GM06990 (cell line): ENCODE measurements at regions not wholly inside any gene's neighbourhood (a gene's known extent, or its start where the extent isn't known, plus 50 kb on each side); places are given as distances from the start of the nearest gene placed in this dataset.

ENCODE experiments used
- DNase-seq: peaks from one replicate; pipeline ENCODE4 v3.0.0-alpha.2; 2011; ENCODE audit not compliant: insufficient read length; ENCODE audit errors: extremely low read depth
- H3K27me3 ChIP-seq: replicated peaks from 2 replicates; pipeline ENCODE4 v1.6.0; 2011; ENCODE audit warnings: low read length; ENCODE audit not compliant: control insufficient read depth, insufficient read depth
- H3K36me3 ChIP-seq: 2 replicates; pipeline ENCODE4 v1.5.1; 2011; ENCODE audit warnings: low read length; ENCODE audit not compliant: control insufficient read depth, insufficient read depth
- H3K4me3 ChIP-seq: replicated peaks from 2 replicates; pipeline ENCODE4 v1.5.1; 2011; ENCODE audit warnings: low read depth, mild to moderate bottlenecking, control low read depth, low read length
- TF ChIP-seq, protein P1 (sequence below): IDR thresholded peaks from 2 replicates; pipeline ENCODE4 v1.5.1; 2011; ENCODE audit warnings: low read length, control low read depth, mild to moderate bottlenecking, inconsistent platforms; ENCODE audit not compliant: insufficient read depth, poor library complexity, severe bottlenecking

DNA sequence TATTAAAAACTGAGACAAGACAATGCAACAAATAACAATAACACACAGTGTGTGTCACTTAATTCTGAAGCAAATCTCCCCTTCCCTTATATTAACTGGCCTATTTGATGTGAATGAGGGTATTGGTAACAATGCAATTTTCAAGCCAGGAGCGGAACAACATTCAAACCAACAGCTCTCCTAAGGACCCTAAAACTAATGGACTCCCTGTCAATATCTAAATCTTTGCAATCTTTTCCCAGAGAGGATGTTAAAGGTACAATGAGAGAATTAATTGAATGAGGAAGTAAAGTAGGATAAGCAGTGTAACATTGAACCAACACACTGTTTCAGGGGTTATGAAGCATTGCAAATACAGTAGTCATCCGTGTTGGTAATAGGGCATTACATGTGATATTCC is 311.7 kb downstream of the HTR1A start:
- no peak for DNase-seq
- no peak overlapping the region for H3K4me3 ChIP-seq
- TF ChIP-seq, protein P1, sequence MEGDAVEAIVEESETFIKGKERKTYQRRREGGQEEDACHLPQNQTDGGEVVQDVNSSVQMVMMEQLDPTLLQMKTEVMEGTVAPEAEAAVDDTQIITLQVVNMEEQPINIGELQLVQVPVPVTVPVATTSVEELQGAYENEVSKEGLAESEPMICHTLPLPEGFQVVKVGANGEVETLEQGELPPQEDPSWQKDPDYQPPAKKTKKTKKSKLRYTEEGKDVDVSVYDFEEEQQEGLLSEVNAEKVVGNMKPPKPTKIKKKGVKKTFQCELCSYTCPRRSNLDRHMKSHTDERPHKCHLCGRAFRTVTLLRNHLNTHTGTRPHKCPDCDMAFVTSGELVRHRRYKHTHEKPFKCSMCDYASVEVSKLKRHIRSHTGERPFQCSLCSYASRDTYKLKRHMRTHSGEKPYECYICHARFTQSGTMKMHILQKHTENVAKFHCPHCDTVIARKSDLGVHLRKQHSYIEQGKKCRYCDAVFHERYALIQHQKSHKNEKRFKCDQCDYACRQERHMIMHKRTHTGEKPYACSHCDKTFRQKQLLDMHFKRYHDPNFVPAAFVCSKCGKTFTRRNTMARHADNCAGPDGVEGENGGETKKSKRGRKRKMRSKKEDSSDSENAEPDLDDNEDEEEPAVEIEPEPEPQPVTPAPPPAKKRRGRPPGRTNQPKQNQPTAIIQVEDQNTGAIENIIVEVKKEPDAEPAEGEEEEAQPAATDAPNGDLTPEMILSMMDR: no peak
- H3K36me3 ChIP-seq: no peaks in the 10 kb centered on the region
- H3K27me3 ChIP-seq: no peaks in the 10 kb centered on the region

GRCh38 chr5:63648376-63648775 is 313.9 kb downstream of the HTR1A start:
- H3K27me3 ChIP-seq: no peaks in the 10 kb centered on the region
- TF ChIP-seq, protein P1: no peak
- H3K36me3 ChIP-seq: no peaks in the 10 kb centered on the region

DNA sequence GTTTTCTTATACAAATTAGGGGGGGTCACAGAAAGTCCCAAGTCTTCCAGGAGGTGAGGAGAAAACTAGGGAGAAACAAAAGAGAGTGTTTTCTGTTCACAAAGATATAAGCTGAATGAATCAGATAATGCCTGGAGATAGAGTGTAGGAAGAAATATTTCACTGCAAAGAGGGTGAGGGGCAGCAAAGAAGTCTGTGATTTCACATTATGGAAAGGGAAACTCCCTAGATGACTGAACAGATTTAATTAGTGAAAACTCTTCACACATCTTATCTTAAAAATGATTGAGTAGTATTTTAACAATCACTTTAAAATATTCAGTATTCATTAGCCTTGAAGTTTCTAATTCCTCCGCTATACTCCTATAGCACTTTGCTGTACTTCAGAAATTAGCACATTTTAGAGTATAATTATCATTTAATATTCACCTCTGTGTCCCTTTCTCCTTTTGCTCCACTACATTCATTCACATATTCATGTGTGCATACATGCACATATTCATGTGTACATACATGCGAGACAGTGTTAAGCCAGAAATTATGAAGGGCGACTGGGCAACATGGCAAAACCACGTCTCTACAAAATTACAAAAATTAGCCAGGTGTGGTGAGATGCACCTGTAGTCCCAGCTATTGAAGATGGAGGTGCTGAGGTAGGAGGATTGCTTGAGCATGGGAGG is 332.2 kb downstream of the HTR1A start:
- TF ChIP-seq, protein P1: no peak
- no peak overlapping the region for H3K4me3 ChIP-seq
- no peaks in the 10 kb centered on the region for H3K27me3 ChIP-seq
- no peaks in the 10 kb centered on the region for H3K36me3 ChIP-seq
- DNase-seq: no peak

More at GRCh38 chr5:63648376-63648775, 313.9 kb downstream of the HTR1A start:
- H3K4me3 ChIP-seq: no peak overlapping the region
- no peak for DNase-seq

DNA sequence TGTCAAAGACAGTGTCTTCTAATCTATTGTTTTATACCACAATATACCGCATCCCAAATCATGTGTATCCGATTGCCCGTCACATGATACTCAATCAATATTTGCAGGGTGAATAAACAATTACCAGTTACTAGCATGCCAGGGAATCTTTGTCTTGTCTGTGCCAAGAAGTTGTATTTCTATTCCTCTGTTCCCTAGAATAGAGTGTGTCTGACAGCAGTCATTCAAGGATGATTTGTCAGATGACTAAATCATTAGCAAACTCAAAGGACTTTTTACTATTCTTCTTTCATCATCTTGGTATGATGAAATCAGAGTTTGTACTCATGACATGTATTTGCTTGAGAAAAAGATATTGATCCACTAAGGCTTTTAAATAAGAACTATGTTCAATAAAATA is 348.8 kb downstream of the HTR1A start:
- DNase-seq: no peak
- H3K27me3 ChIP-seq: no peaks in the 10 kb centered on the region

DNA sequence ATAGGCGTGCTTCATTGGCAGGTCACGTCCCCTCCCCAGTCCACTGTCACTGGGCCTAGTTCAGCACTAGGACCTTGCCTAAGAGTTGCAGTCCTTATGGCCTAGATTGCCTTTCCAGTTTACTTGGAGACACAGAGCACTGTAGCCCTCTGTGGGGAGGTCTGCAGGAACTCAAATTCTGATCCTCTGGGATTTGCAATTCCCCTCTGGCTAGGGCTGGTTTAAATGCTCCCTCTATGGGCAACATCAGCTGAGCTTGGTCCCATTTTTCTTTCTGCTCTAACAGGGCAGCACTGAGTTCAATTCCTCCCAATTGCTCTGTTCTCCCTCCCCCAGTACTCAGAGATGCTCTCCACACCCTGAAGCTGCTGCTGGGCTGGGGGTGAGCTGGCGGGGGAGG is 358.2 kb downstream of the HTR1A start:
- DNase-seq: no peak
- no peak overlapping the region for H3K4me3 ChIP-seq
- H3K27me3 ChIP-seq: no peaks in the 10 kb centered on the region
- H3K36me3 ChIP-seq: no peaks in the 10 kb centered on the region
- TF ChIP-seq, protein P1: no peak

More for the DNA sequence above, 348.8 kb downstream of the HTR1A start:
- TF ChIP-seq, protein P1: no peak
- Histone ChIP-seq H3K36me3 (no peaks in the 10 kb centered on the region), H3K4me3 (no peak overlapping the region)

GRCh38 chr5:63602971-63603370 is 359.3 kb downstream of the HTR1A start:
- no peak for DNase-seq
- H3K4me3 ChIP-seq: no peak overlapping the region
- TF ChIP-seq, protein P1: no peak
- no peaks in the 10 kb centered on the region for H3K36me3 ChIP-seq
- H3K27me3 ChIP-seq: no peaks in the 10 kb centered on the region
